Activated T-helper 1 cell treated with anti-CD3 and anti-CD28 coated beads, Interleukin-12 subunit alpha, Interleukin-12 subunit beta, Interleukin-2, Interleukin-4 antibody, amounts not matched to agents 30 ng/mL and 10 ng/mL and 1 ng/mL, durations not matched to agents 14 hours and 24 hours and 36 hours (primary cell): ENCODE measurements at regions not wholly inside any gene's neighbourhood (a gene's known extent, or its start where the extent isn't known, plus 50 kb on each side); places are given as distances from the start of the nearest gene placed in this dataset.

ENCODE experiments used
- DNase-seq: peaks from one replicate; pipeline ENCODE4 v3.0.0; 2021; ENCODE audit warnings: low spot score
- H3K27ac Mint-ChIP-seq: one replicate; pipeline ENCODE4 v1.8.0; 2021; ENCODE audit warnings: mild to moderate bottlenecking, mixed read lengths
- H3K27me3 Mint-ChIP-seq: one replicate; pipeline ENCODE4 v1.8.0; 2022; ENCODE audit warnings: mild to moderate bottlenecking, moderate library complexity, mixed read lengths; ENCODE audit not compliant: insufficient read depth
- H3K36me3 Mint-ChIP-seq: one replicate; pipeline ENCODE4 v1.8.0; 2021; ENCODE audit warnings: low read depth, mixed read lengths
- H3K4me1 Mint-ChIP-seq: one replicate; pipeline ENCODE4 v1.8.0; 2021; ENCODE audit warnings: low read depth, mixed read lengths
- H3K4me3 Mint-ChIP-seq: one replicate; pipeline ENCODE4 v1.8.0; 2021; ENCODE audit warnings: mild to moderate bottlenecking, moderate library complexity, mixed read lengths
- H3K9me3 Mint-ChIP-seq: one replicate; pipeline ENCODE4 v1.8.0; 2021; ENCODE audit warnings: mixed read lengths
- intact Hi-C: fragments of 100-400 bp; cut with micrococcal nuclease; formaldehyde crosslinking; loops from one replicate; pipeline ENCODE4 v1.15.1; 2024

DNA sequence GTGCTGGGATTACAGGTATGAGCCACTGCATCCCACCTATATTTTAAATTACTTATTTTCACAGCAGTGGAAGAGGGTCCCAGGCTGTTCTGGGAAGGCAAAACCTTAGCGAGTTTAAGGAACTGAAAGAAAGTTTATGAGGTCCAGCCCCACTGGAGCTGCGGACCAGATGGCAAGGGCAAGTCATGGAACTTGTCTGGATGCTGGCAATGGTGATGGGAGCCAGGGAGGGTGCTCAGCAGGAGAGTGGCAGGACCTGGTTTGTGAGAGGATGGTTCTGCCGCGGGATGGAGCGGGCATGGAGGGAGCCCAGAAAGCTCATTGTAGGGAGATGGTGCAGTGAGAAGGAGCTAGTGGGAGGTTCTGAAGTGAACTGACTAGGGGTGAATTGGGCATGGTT lies 50.6 kb upstream of the SLC45A1 start:
- Mint-ChIP-seq H3K27me3 (peaks cover 15% of the 10 kb centered on the region), H3K4me3 (no peak overlapping the region), H3K9me3 (no peaks in the 10 kb centered on the region), H3K27ac (no peak overlapping the region), H3K36me3 (no peaks in the 10 kb centered on the region), H3K4me1 (no peaks in the 10 kb centered on the region)
- intact Hi-C loops = no loop called here
- DNase-seq = no peak

DNA sequence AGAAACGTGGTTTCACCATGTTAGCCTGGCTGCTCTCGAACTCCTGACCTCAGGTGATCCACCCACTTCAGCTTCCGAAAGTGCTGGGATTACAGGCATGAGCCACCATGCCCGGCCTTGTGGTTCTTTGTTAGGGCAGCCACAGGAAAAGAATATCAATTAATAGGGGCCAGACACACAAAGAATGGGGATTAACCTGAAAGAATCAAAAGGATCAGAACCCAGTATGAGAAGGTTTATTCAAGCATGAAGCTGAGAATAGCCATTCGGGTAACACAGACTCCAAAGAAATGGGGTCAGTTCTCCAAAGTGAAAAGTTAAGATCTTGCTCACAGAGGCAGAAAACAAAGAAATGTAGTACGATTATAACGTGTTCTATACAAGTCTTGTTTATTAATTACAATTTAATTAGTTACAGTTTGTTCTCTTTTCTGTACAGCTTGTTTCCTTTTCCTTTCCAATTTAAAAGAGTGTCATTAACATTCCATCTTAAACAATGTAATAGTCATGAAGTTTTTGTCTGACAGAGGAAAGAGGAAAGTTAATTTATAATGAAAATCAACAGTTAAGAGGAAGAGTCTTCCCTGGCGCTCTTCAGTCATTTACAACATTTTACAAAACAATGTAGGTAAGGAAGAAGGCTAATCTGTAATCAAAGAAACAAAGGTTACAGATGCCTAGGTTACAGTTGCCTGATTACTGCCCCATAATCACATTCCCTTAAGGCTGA lies 51.3 kb upstream of the SLC45A1 start:
- H3K4me3 Mint-ChIP-seq = no peak overlapping the region
- H3K27ac Mint-ChIP-seq = no peak overlapping the region
- H3K27me3 Mint-ChIP-seq = peaks cover 15% of the 10 kb centered on the region
- no peaks in the 10 kb centered on the region for H3K36me3 Mint-ChIP-seq
- H3K9me3 Mint-ChIP-seq = no peaks in the 10 kb centered on the region
- intact Hi-C loops = no loop called here
- no peaks in the 10 kb centered on the region for H3K4me1 Mint-ChIP-seq
- no peak for DNase-seq

DNA sequence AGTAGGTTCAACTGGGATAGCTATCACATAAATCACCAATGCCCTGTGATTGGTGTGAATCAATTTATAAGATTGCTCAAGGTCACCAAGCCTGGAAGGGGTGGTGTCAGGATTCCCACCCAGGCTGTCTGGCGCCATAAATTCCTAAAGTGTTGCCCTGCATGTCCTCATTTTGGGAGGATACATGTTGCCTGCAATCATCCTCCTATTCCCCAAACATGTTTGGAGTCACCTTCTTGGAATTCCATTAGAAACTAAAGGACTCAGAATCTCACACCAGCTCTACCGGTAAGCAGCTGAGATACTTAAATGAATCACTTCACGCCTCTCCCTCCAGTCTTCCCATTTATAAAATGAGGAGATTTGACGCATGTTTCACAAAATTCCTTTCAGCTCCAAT lies 54.1 kb upstream of the SLC45A1 start:
- no peaks in the 10 kb centered on the region for H3K9me3 Mint-ChIP-seq
- no peaks in the 10 kb centered on the region for H3K36me3 Mint-ChIP-seq
- DNase-seq = no peak
- H3K4me1 Mint-ChIP-seq = no peaks in the 10 kb centered on the region
- H3K4me3 Mint-ChIP-seq = no peak overlapping the region
- peaks cover 16% of the 10 kb centered on the region for H3K27me3 Mint-ChIP-seq
- intact Hi-C loops = no loop called here
- no peak overlapping the region for H3K27ac Mint-ChIP-seq

DNA sequence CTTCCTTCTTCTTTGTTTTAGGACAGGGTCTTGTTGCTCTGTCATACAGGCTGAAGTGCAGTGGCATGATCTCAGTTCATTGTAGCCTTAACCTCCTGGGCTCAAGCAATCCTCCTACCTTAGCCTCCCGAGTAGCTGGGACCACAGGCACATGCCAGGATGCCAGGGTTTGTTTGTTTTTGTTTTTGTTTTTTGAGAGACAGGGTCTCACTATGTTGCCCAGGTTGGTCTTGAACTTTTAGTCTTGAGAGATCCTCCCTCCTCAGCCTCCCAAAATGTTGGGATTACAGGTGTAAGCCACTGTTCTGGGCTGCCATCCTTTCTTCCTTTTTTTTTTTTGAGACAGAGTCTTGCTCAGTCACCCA lies 56.5 kb upstream of the SLC45A1 start:
- no peaks in the 10 kb centered on the region for H3K9me3 Mint-ChIP-seq
- DNase-seq = no peak
- intact Hi-C loops = no loop called here
- H3K27ac Mint-ChIP-seq = no peak overlapping the region
- peaks cover 15% of the 10 kb centered on the region for H3K27me3 Mint-ChIP-seq
- no peaks in the 10 kb centered on the region for H3K36me3 Mint-ChIP-seq
- no peaks in the 10 kb centered on the region for H3K4me1 Mint-ChIP-seq
- no peak overlapping the region for H3K4me3 Mint-ChIP-seq

DNA sequence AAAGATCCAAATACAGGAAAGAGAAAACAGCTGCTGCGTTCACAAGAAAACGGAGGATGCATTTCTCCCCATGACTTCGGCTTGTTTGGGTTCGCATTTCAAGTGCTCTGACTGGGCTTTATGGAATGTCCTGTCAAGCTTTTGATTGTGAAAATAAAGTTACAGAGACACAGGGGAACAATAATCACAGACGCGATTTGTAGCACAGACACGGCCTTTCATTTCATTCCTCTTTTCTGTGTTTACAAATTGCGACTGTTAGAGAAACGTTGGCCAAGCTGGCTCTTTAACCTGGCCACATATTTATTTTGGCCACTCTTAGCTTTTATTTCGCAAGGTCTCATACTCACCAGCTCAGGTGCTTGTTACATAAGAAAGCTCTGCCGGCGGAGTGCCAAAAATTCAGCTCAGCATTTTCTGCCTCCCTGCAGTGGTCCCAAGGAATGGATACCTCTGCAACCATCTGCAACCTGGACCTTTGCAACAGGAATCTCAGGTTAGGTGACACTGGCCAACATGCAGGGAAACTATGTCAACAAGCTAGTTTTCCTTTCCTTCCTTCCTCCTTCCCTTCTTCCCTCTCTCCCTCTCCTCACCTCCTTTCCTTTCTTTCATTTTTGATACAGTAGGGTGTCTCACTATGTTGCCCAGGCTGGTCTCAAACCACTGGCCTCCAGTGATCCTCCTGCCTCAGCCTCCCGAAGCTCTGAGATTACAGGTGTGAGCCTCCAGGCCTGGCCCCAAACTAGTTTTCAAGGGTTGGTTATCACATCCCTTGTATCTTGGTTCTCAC lies 58.2 kb upstream of the SLC45A1 start:
- H3K9me3 Mint-ChIP-seq = no peaks in the 10 kb centered on the region
- intact Hi-C loops = no loop called here
- H3K27ac Mint-ChIP-seq = no peak overlapping the region
- DNase-seq = no peak
- H3K36me3 Mint-ChIP-seq = no peaks in the 10 kb centered on the region
- no peaks in the 10 kb centered on the region for H3K4me1 Mint-ChIP-seq
- H3K27me3 Mint-ChIP-seq = peaks cover 15% of the 10 kb centered on the region
- H3K4me3 Mint-ChIP-seq = no peak overlapping the region

DNA sequence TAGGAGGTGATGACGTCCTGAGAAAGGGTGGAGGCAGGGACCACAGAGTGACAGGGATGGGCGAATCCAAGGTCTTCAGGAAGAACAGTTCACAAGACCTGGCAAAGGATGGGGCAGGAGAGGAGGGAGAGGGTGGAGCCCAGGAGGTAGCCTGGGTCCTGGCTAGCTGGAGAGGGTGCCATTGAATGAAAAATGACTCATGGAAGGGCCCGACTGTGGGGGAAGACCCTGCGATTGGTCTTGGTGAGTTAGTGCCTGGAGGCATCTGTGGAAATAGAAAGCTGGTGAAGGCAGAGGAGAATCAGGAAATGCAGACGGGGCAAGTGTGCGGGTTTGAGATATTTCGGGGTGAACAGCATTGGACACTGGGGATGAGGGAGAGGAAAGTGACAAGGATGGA lies 60.3 kb upstream of the SLC45A1 start:
- Mint-ChIP-seq H3K9me3 (no peaks in the 10 kb centered on the region), H3K4me3 (no peak overlapping the region), H3K27me3 (peaks cover 11% of the 10 kb centered on the region), H3K36me3 (no peaks in the 10 kb centered on the region), H3K4me1 (peaks cover 3% of the 10 kb centered on the region), H3K27ac (no peak overlapping the region)
- intact Hi-C loops = no loop called here
- DNase-seq = no peak

DNA sequence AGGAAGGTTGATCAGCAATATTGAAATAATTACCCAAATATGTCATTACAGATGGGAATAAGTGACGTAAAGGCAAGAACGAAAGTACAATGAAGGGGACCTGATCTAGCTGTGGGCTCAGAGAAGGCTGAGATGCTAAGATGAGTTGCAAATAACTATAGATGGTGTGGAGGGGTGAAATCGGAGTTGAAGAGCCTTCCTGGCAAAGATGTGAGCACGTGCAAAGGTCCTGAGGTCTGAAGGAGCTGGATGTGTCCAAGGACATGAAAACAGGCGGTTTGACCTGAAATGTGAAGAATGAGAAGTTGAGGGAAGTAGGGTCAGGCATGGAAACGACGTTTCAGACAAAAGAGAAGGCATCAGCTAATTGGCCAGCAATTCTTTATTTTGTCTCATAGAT lies 61.6 kb upstream of the SLC45A1 start:
- peaks cover 11% of the 10 kb centered on the region for H3K27me3 Mint-ChIP-seq
- no peaks in the 10 kb centered on the region for H3K9me3 Mint-ChIP-seq
- DNase-seq = no peak
- intact Hi-C loops = no loop called here
- H3K27ac Mint-ChIP-seq = no peak overlapping the region
- no peaks in the 10 kb centered on the region for H3K36me3 Mint-ChIP-seq
- H3K4me1 Mint-ChIP-seq = peaks cover 4% of the 10 kb centered on the region
- no peak overlapping the region for H3K4me3 Mint-ChIP-seq

DNA sequence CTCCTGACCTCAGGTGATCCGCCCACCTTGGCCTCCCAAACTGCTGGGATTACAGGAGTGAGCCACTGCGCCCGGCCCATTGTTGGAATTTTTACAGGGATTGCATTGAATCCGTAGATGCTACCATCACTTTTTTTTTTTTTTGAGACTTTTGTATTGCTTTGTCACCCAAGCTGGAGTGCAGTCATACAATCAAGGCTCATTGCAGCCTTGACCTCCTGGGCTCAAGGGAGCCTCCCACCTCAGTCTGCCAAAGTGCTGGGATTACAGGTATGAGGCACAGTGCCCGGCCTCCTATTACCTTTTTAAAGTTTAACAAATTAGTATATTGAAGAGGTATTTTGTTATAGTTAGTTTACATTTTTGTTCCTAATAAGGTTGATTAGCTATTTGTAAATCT lies 62.2 kb upstream of the SLC45A1 start:
- Mint-ChIP-seq H3K36me3 (no peaks in the 10 kb centered on the region), H3K27me3 (peaks cover 11% of the 10 kb centered on the region), H3K27ac (no peak overlapping the region), H3K4me1 (peaks cover 4% of the 10 kb centered on the region), H3K9me3 (no peaks in the 10 kb centered on the region), H3K4me3 (no peak overlapping the region)
- DNase-seq = no peak
- intact Hi-C loops = no loop called here

DNA sequence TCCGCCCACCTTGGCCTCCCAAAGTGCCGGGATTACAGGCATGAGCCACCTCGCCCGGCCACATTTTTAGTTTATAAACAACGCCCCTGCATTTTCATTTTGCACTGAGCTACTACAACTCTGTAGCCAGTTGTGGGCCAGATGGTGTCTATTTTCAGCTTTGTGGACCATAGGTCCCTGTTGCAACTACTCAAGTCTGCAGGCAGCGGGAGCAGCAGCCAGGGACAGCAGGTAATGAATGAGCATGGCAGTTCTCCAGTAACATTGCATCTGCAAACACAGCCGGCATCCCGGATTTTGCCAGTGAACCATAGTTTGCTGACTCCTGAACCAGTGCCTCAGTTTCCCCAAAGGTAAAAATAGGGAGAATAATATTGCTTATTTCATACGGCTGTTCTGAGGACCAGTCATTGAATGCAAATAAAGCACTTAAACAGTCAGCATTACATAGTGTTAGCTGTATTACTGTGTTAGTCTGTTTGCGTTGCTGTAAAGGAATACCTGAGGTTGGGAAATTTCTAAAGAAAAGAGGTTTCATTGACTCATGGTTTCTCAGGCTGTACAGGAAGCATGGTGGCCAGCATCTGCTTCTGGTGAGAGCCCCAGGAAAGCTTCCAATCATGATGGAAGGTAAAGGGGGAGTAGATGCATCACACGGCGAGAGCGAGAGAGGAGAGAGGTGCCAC lies 65.5 kb upstream of the SLC45A1 start:
- no peak overlapping the region for H3K4me3 Mint-ChIP-seq
- H3K4me1 Mint-ChIP-seq = peaks cover 4% of the 10 kb centered on the region
- DNase-seq = no peak
- H3K27me3 Mint-ChIP-seq = peaks cover 3% of the 10 kb centered on the region
- H3K9me3 Mint-ChIP-seq = no peaks in the 10 kb centered on the region
- intact Hi-C loops = no loop called here
- no peak overlapping the region for H3K27ac Mint-ChIP-seq
- no peaks in the 10 kb centered on the region for H3K36me3 Mint-ChIP-seq

DNA sequence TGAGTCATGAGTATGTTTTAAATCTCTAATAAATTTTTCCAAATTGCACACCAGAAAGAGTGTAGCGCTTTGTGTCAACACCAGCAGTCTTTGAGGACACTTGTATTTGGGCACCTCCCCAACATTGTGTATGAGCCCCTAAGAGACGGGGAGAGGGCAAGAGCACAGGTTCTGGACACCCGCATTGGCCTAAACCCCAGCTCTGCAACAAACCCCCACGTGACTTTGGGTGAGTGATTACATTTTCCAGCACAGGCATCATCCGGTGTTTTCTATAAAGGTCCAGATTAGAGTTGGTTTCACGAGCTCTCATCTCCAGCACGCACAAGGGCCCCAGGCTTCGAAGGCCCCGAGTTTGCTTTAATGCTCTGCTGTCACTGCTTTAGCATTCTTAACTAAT lies 66.3 kb upstream of the SLC45A1 start:
- Mint-ChIP-seq H3K27ac (no peak overlapping the region), H3K36me3 (no peaks in the 10 kb centered on the region), H3K9me3 (no peaks in the 10 kb centered on the region), H3K4me1 (peaks cover 4% of the 10 kb centered on the region), H3K4me3 (no peak overlapping the region), H3K27me3 (peaks cover 2% of the 10 kb centered on the region)
- DNase-seq = no peak
- intact Hi-C loops = no loop called here

DNA sequence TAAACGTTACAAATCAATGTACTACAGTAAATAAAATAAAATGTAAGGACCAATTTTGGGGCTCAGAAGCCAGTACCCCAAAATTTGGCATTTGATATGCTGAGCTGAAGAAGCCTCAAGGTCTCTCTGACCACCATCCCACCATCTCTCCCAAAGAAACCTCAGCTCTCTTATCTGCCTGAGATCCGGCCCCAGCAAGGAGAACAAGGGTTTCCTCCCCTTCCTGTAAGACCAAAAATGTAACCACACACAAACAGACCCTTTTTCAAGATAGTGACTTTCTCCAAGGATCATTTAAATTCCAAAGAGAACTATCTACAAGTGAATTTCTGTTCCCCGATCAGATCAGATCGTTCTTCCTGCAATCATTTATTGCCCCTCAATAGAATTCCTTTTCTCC lies 68.1 kb upstream of the SLC45A1 start:
- no peak overlapping the region for H3K4me3 Mint-ChIP-seq
- H3K9me3 Mint-ChIP-seq = no peaks in the 10 kb centered on the region
- no peaks in the 10 kb centered on the region for H3K36me3 Mint-ChIP-seq
- peaks cover 2% of the 10 kb centered on the region for H3K27me3 Mint-ChIP-seq
- DNase-seq = no peak
- no peak overlapping the region for H3K27ac Mint-ChIP-seq
- intact Hi-C loops = no loop called here
- H3K4me1 Mint-ChIP-seq = peaks cover 4% of the 10 kb centered on the region

DNA sequence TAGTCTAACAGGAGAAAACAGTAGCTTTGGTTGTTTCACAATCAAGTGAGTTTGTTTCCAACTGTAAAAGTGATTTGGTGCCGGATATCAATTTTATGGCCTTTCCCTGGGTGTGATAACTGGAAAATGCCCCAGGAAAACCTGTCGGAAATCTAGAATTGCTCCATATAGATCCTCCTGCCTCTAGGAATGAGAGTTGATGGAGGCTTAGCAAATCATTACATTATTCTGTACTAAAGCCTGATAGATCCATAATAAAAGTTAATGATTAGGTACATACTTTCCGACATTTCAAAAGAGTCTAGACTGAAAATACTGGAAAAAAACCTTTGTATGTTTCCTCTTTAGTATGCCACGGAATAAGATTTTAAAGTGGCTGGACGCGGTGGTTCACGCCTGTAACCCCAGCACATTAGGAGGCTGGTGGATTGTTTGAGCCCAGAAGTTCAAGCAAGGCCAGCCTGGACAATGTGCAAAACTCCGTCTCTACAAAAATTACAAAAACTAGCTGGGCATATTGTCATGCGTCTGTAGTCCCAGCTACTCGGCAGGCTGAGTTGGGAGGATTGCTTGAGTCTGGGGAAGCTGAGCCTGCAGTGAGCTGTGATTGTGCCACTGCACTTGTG lies 70.0 kb upstream of the SLC45A1 start:
- Mint-ChIP-seq H3K4me3 (no peak overlapping the region), H3K27me3 (no peaks in the 10 kb centered on the region), H3K27ac (no peak overlapping the region), H3K9me3 (no peaks in the 10 kb centered on the region), H3K4me1 (peaks cover 4% of the 10 kb centered on the region), H3K36me3 (no peaks in the 10 kb centered on the region)
- intact Hi-C loops = no loop called here
- DNase-seq = no peak

DNA sequence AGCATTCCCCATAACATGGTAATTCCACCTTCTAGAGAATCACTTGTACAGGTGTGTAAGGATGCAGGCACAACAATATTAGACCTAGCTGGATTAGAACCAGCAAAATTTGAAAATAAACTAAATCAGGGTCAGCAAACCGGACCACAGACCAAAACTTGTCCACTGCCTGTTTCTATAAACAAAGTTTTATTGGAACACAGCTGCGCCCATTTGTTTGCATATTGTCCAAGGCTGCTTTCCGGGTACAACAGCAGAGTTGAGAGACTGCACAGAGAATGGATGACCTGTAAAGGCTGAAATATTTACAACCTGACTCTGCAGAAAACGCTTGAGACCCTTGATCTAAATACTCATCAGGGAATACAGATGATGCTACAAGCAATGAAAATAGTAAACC lies 73.6 kb upstream of the SLC45A1 start:
- intact Hi-C loops = no loop called here
- DNase-seq = no peak
- Mint-ChIP-seq H3K36me3 (no peaks in the 10 kb centered on the region), H3K9me3 (no peaks in the 10 kb centered on the region), H3K27me3 (peaks cover 2% of the 10 kb centered on the region), H3K27ac (no peak overlapping the region), H3K4me1 (peaks cover 6% of the 10 kb centered on the region), H3K4me3 (no peak overlapping the region)
